ENCODE measurements at regions not wholly inside any gene's neighbourhood (a gene's known extent, or its start where the extent isn't known, plus 50 kb on each side); places are given as distances from the start of the nearest gene placed in this dataset.
A peak's percentile ranks its signal among the peaks of the same experiment; 100 is the strongest.
"Not testable (repeated sequence)": the region's sequence is repeated elsewhere in the genome, so short reads cannot be mapped to it uniquely, and the experiment has no call there.

- DNase-seq (ENCODE audit: low read depth in 2 of 2) = no peak
Observed at GRCh38 chr12:131273291-131273845, 319.7 kb downstream of the ADGRD1 start.

GRCh38 chr12:131274061-131274460 is 320.4 kb downstream of the ADGRD1 start:
- no peak for DNase-seq (ENCODE audit: low read depth in 2 of 2)

GRCh38 chr12:131274906-131275305 is 321.2 kb downstream of the ADGRD1 start:
- peak in 1 of 2 donors; percentile 9 for DNase-seq (ENCODE audit: low read depth in 2 of 2)

- no peak for DNase-seq (ENCODE audit: low read depth in 2 of 2)
Observed at GRCh38 chr12:131275824-131276223, 322.1 kb downstream of the ADGRD1 start.

- no peak for DNase-seq (ENCODE audit: low read depth in 2 of 2)
Observed at GRCh38 chr12:131276501-131277185, 322.9 kb downstream of the ADGRD1 start.

- DNase-seq (ENCODE audit: low read depth in 2 of 2) = not testable (repeated sequence)
Observed at GRCh38 chr12:131277186-131278091, 323.7 kb downstream of the ADGRD1 start.

GRCh38 chr12:131278451-131279115 is 324.9 kb downstream of the ADGRD1 start:
- DNase-seq (ENCODE audit: low read depth in 2 of 2) = not testable (repeated sequence)

- DNase-seq (ENCODE audit: low read depth in 2 of 2) = no peak
Observed at GRCh38 chr12:131279281-131279921, 325.7 kb downstream of the ADGRD1 start.

- no peak for DNase-seq (ENCODE audit: low read depth in 2 of 2)
Observed at GRCh38 chr12:131280426-131280825, 326.7 kb downstream of the ADGRD1 start.

- no peak for DNase-seq (ENCODE audit: low read depth in 2 of 2)
Observed at GRCh38 chr12:131281016-131281415, 327.3 kb downstream of the ADGRD1 start.

GRCh38 chr12:131282292-131283080 is 328.8 kb downstream of the ADGRD1 start:
- no peak for DNase-seq (ENCODE audit: low read depth in 2 of 2)

- no peak for DNase-seq (ENCODE audit: low read depth in 2 of 2)
Observed at GRCh38 chr12:131283191-131283861, 329.6 kb downstream of the ADGRD1 start.

GRCh38 chr12:131283862-131284825 is 330.4 kb downstream of the ADGRD1 start:
- DNase-seq (ENCODE audit: low read depth in 2 of 2) = not testable (repeated sequence)

- not testable (repeated sequence) for DNase-seq (ENCODE audit: low read depth in 2 of 2)
Observed at GRCh38 chr12:131284954-131285904, 331.5 kb downstream of the ADGRD1 start.

GRCh38 chr12:131285905-131286295 is 332.2 kb downstream of the ADGRD1 start:
- not testable (repeated sequence) for DNase-seq (ENCODE audit: low read depth in 2 of 2)

GRCh38 chr12:131286301-131286700 is 332.6 kb downstream of the ADGRD1 start:
- not testable (repeated sequence) for DNase-seq (ENCODE audit: low read depth in 2 of 2)
